Endodermal cell (in vitro differentiated cells): ENCODE measurements at regions not wholly inside any gene's neighbourhood (a gene's known extent, or its start where the extent isn't known, plus 50 kb on each side); places are given as distances from the start of the nearest gene placed in this dataset.

Experiments used
- DNase-seq: peaks from one replicate; pipeline ENCODE4 v3.0.0-alpha.2; 2017
- H3K27ac ChIP-seq: 2 replicates; pipeline ENCODE4 v1.5.1; 2013; ENCODE audit warnings: mild to moderate bottlenecking, low read depth, low read length, moderate library complexity
- H3K27me3 ChIP-seq: 2 replicates; pipeline ENCODE4 v1.6.1; 2013; ENCODE audit warnings: mild to moderate bottlenecking, low read length, moderate library complexity; ENCODE audit not compliant: insufficient read depth, control insufficient read depth, poor library complexity, severe bottlenecking
- H3K36me3 ChIP-seq: 2 replicates; pipeline ENCODE4 v1.7.0; 2013; ENCODE audit warnings: mild to moderate bottlenecking, low read length, moderate library complexity; ENCODE audit not compliant: control insufficient read depth, insufficient read depth
- H3K4me1 ChIP-seq: one replicate; pipeline ENCODE4 v1.7.0; 2013; ENCODE audit warnings: low read length; ENCODE audit not compliant: control insufficient read depth, insufficient read depth
- H3K4me3 ChIP-seq: 2 replicates; pipeline ENCODE4 v1.5.1; 2013; ENCODE audit warnings: mild to moderate bottlenecking, low read length, moderate library complexity
- H3K9ac ChIP-seq: 2 replicates; pipeline ENCODE4 v1.6.1; 2013; ENCODE audit warnings: mild to moderate bottlenecking, low read length, moderate library complexity; ENCODE audit not compliant: poor library complexity, severe bottlenecking; ENCODE audit errors: extremely low read depth
- H3K9me3 ChIP-seq: 2 replicates; pipeline ENCODE4 v1.6.1; 2013; ENCODE audit warnings: mild to moderate bottlenecking, low read length, moderate library complexity; ENCODE audit not compliant: control insufficient read depth
- H3K27ac Mint-ChIP-seq: 2 replicates; pipeline ENCODE4 v1.8.0; 2020; ENCODE audit warnings: mixed read lengths
- H3K27me3 Mint-ChIP-seq: 2 replicates; pipeline ENCODE4 v1.8.0; 2021; ENCODE audit warnings: mild to moderate bottlenecking, mixed read lengths; ENCODE audit not compliant: insufficient read depth
- H3K36me3 Mint-ChIP-seq: 2 replicates; pipeline ENCODE4 v1.8.0; 2020; ENCODE audit warnings: low read depth, mixed read lengths
- H3K4me1 Mint-ChIP-seq: 2 replicates; pipeline ENCODE4 v1.8.0; 2020; ENCODE audit warnings: mixed read lengths
- H3K4me3 Mint-ChIP-seq: 2 replicates; pipeline ENCODE4 v1.8.0; 2020; ENCODE audit warnings: mild to moderate bottlenecking, moderate library complexity, mixed read lengths
- H3K9me3 Mint-ChIP-seq: 2 replicates; pipeline ENCODE4 v1.8.0; 2020; ENCODE audit warnings: mild to moderate bottlenecking, mixed read lengths
- CTCF ChIP-seq: fragments of 200-600 bp; sonication (generic); conservative IDR thresholded peaks from 2 replicates; pipeline ENCODE4 v1.5.0; 2021; ENCODE audit warnings: antibody characterized with exemption, mild to moderate bottlenecking
- WGBS, 2 experiments: methylation state at CpG; one replicate each; pipeline versions ENCODE4 v1.1.5 to v1.1.7; 2013; ENCODE audit warnings: missing lambda C conversion rate in 2 of 2, mixed read lengths in 1 of 2; ENCODE audit not compliant: insufficient coverage in 1 of 2, insufficient read length in 1 of 2; 5-methylcytosine and 5-hydroxymethylcytosine counted together

- Mint-ChIP-seq H3K27ac (peak overlapping the region; percentile 98), H3K27me3 (no peaks in the 10 kb centered on the region), H3K36me3 (peaks cover 37% of the 10 kb centered on the region), H3K4me1 (peaks cover 13% of the 10 kb centered on the region), H3K4me3 (no peak overlapping the region), H3K9me3 (peaks cover 79% of the 10 kb centered on the region)
- H3K9ac ChIP-seq: no peak overlapping the region
- no peak overlapping the region for H3K27ac ChIP-seq
- peak overlapping the region; percentile 63 for H3K4me3 ChIP-seq
- H3K4me1 ChIP-seq: peaks cover 3% of the 10 kb centered on the region
- no peaks in the 10 kb centered on the region for H3K27me3 ChIP-seq
- DNase-seq: no peak
- WGBS, 2 experiments: 86 to 98% methylated on average over 1 to 4 of the region's 4 CpGs
- H3K9me3 ChIP-seq: peaks cover 78% of the 10 kb centered on the region
- no peak for TF ChIP-seq CTCF
- H3K36me3 ChIP-seq: no peaks in the 10 kb centered on the region
Measured at GRCh38 chr4:169335331-169335730, 64.6 kb upstream of the SH3RF1 start.

GRCh38 chr4:169334335-169334734 lies 63.6 kb upstream of the SH3RF1 start:
- no peaks in the 10 kb centered on the region for H3K27me3 Mint-ChIP-seq

GRCh38 chr4:169333265-169333664 lies 62.5 kb upstream of the SH3RF1 start:
- peaks cover 87% of the 10 kb centered on the region for H3K9me3 ChIP-seq
- H3K36me3 ChIP-seq: no peaks in the 10 kb centered on the region
- Mint-ChIP-seq H3K27ac (peak overlapping the region; percentile 98), H3K36me3 (peaks cover 40% of the 10 kb centered on the region), H3K4me1 (peaks cover 13% of the 10 kb centered on the region), H3K27me3 (no peaks in the 10 kb centered on the region), H3K9me3 (peaks cover 87% of the 10 kb centered on the region), H3K4me3 (no peak overlapping the region)
- peak overlapping the region; percentile 66 for H3K4me3 ChIP-seq
- DNase-seq: no peak
- H3K9ac ChIP-seq: peak overlapping the region; percentile 70
- no peak overlapping the region for H3K27ac ChIP-seq
- no peaks in the 10 kb centered on the region for H3K27me3 ChIP-seq
- WGBS, 2 experiments: 88 to 100% methylated on average over 3 to 4 of the region's 4 CpGs
- H3K4me1 ChIP-seq: peaks cover 3% of the 10 kb centered on the region
- no peak for TF ChIP-seq CTCF

More at GRCh38 chr4:169334335-169334734, 63.6 kb upstream of the SH3RF1 start:
- peak; percentile 77 for DNase-seq
- no peaks in the 10 kb centered on the region for H3K36me3 ChIP-seq
- peak overlapping the region; percentile 70 for H3K9ac ChIP-seq
- Mint-ChIP-seq H3K4me3 (peak overlapping the region; percentile 5), H3K4me1 (peaks cover 13% of the 10 kb centered on the region), H3K9me3 (peaks cover 86% of the 10 kb centered on the region), H3K27ac (peak overlapping the region; percentile 98), H3K36me3 (peaks cover 40% of the 10 kb centered on the region)
- peak overlapping the region; percentile 3 for H3K27ac ChIP-seq
- H3K4me3 ChIP-seq: peak overlapping the region; percentile 63
- WGBS, 2 experiments: 39 to 58% methylated on average over 5 of the region's 5 CpGs
- TF ChIP-seq CTCF: no peak
- peaks cover 88% of the 10 kb centered on the region for H3K9me3 ChIP-seq
- H3K27me3 ChIP-seq: no peaks in the 10 kb centered on the region
- peaks cover 3% of the 10 kb centered on the region for H3K4me1 ChIP-seq
